Smooth muscle cell (in vitro differentiated cells): ENCODE measurements at regions not wholly inside any gene's neighbourhood (a gene's known extent, or its start where the extent isn't known, plus 50 kb on each side); places are given as distances from the start of the nearest gene placed in this dataset.

Source experiments
- DNase-seq: peaks from one replicate; lab custom pipeline; 2025; ENCODE audit not compliant: unreplicated experiment; lab: John Stamatoyannopoulos, UW
- H2AFZ ChIP-seq: fragments of 200-600 bp; sonication (generic); 2 replicates; pipeline ENCODE4 v1.6.0; 2016; ENCODE audit warnings: antibody characterized with exemption, low read depth, mild to moderate bottlenecking
- H3F3A ChIP-seq: fragments of 200-600 bp; sonication (generic); 2 replicates; pipeline ENCODE4 v1.6.0; 2017; ENCODE audit warnings: antibody characterized with exemption, low read depth
- H3K27ac ChIP-seq: fragments of 200-600 bp; sonication (generic); 2 replicates; pipeline ENCODE4 v1.5.1; 2016; ENCODE audit warnings: low read depth, mild to moderate bottlenecking
- H3K27me3 ChIP-seq: fragments of 200-600 bp; sonication (generic); 2 replicates; pipeline ENCODE4 v1.6.1; 2016; ENCODE audit warnings: low read depth, mild to moderate bottlenecking
- H3K36me3 ChIP-seq: fragments of 200-600 bp; sonication (generic); 2 replicates; pipeline ENCODE4 v1.5.1; 2016; ENCODE audit warnings: low read depth
- H3K4me1 ChIP-seq: fragments of 200-600 bp; sonication (generic); 2 replicates; pipeline ENCODE4 v1.5.1; 2016; ENCODE audit warnings: low read depth
- H3K4me2 ChIP-seq: fragments of 200-600 bp; sonication (generic); 2 replicates; pipeline ENCODE4 v1.6.0; 2016; ENCODE audit warnings: mild to moderate bottlenecking
- H3K4me3 ChIP-seq: fragments of 200-600 bp; sonication (generic); 2 replicates; pipeline ENCODE4 v1.5.1; 2016; ENCODE audit warnings: mild to moderate bottlenecking
- H3K79me2 ChIP-seq: fragments of 200-600 bp; sonication (generic); 2 replicates; pipeline ENCODE4 v1.6.0; 2016; ENCODE audit warnings: low read depth, mild to moderate bottlenecking
- H3K9ac ChIP-seq: fragments of 200-600 bp; sonication (generic); 2 replicates; pipeline ENCODE4 v1.6.0; 2016; ENCODE audit warnings: low read depth
- H3K9me3 ChIP-seq: fragments of 200-600 bp; sonication (generic); replicated peaks from 2 replicates; pipeline ENCODE4 v1.5.1; 2016; ENCODE audit warnings: low read depth
- H4K20me1 ChIP-seq: fragments of 200-600 bp; sonication (generic); 2 replicates; pipeline ENCODE4 v1.6.0; 2016; ENCODE audit warnings: low read depth
- WGBS: methylation state at CpG from one replicate; pipeline ENCODE4 v1.1.7; 2016; ENCODE audit warnings: low lambda C conversion rate; 5-methylcytosine and 5-hydroxymethylcytosine counted together
- TF ChIP-seq, protein P1 (sequence below): fragments of 200-600 bp; sonication (generic); IDR thresholded peaks from 2 replicates; pipeline ENCODE4 v1.5.1; 2017; ENCODE audit warnings: borderline replicate concordance, mild to moderate bottlenecking, antibody characterized with exemption; ENCODE audit not compliant: insufficient read depth, poor library complexity, severe bottlenecking

DNA sequence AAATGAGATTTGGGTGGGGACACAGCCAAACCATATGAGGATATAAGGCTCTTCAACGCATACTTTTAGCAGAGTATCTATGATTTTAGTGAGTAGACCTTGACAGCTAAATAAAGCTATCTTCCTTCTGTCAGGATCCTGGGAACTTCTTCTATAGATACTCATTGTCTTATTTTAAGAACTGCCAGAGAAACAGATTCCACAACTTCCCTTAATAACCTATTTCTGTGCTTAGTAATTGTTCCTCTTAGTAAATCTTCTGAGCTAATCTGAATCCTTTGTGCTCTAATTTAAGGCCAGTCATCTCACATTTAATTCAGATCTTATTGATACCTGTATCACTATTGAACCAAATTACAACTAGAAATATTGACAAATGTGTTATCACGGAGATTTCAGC lies 64.0 kb upstream of the CEP85L start:
- no peak overlapping the region for H3K4me3 ChIP-seq

DNA sequence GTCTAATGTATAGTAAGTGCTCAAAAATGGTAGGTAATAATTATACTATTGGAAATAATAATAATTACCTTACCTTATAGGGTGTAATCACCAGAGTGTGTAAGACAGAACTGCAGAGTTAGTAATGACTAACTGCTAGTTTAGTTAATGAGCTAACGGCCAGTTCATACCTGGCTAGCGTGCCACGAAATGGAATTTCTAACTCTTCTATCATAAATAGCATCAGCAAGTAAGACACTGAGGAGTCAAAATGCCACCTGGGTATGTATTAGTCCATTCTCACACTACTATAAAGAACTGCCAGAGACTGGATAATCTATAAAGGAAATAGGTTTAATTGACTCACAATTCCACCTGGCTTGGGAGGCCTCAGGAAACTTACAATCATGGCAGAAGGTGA lies 63.4 kb upstream of the CEP85L start:
- H3K27ac ChIP-seq = no peak overlapping the region
- H3K9me3 ChIP-seq = no peaks in the 10 kb centered on the region
- H3K36me3 ChIP-seq = no peaks in the 10 kb centered on the region
- H3K4me2 ChIP-seq = no peak overlapping the region
- no peaks in the 10 kb centered on the region for H4K20me1 ChIP-seq
- WGBS = 92% methylated on average over 3 of the region's 3 CpGs
- no peak overlapping the region for H3K4me3 ChIP-seq
- no peaks in the 10 kb centered on the region for H3F3A ChIP-seq
- H3K79me2 ChIP-seq = no peaks in the 10 kb centered on the region
- TF ChIP-seq, protein P1, sequence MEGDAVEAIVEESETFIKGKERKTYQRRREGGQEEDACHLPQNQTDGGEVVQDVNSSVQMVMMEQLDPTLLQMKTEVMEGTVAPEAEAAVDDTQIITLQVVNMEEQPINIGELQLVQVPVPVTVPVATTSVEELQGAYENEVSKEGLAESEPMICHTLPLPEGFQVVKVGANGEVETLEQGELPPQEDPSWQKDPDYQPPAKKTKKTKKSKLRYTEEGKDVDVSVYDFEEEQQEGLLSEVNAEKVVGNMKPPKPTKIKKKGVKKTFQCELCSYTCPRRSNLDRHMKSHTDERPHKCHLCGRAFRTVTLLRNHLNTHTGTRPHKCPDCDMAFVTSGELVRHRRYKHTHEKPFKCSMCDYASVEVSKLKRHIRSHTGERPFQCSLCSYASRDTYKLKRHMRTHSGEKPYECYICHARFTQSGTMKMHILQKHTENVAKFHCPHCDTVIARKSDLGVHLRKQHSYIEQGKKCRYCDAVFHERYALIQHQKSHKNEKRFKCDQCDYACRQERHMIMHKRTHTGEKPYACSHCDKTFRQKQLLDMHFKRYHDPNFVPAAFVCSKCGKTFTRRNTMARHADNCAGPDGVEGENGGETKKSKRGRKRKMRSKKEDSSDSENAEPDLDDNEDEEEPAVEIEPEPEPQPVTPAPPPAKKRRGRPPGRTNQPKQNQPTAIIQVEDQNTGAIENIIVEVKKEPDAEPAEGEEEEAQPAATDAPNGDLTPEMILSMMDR = no peak
- H3K27me3 ChIP-seq = no peaks in the 10 kb centered on the region
- H2AFZ ChIP-seq = no peak overlapping the region
- no peak overlapping the region for H3K9ac ChIP-seq
- DNase-seq = no peak
- H3K4me1 ChIP-seq = no peaks in the 10 kb centered on the region

More for the DNA sequence above, 64.0 kb upstream of the CEP85L start:
- Histone ChIP-seq H4K20me1 (no peaks in the 10 kb centered on the region), H3K27ac (no peak overlapping the region), H3K4me1 (no peaks in the 10 kb centered on the region), H3K27me3 (no peaks in the 10 kb centered on the region), H3K79me2 (no peaks in the 10 kb centered on the region), H2AFZ (no peak overlapping the region), H3K9me3 (no peaks in the 10 kb centered on the region), H3K4me2 (no peak overlapping the region), H3F3A (no peaks in the 10 kb centered on the region), H3K36me3 (no peaks in the 10 kb centered on the region), H3K9ac (no peak overlapping the region)
- 97% methylated on average over 2 of the region's 2 CpGs for whole genome bisulfite sequencing
- TF ChIP-seq, protein P1 = no peak
- DNase-seq = no peak

DNA sequence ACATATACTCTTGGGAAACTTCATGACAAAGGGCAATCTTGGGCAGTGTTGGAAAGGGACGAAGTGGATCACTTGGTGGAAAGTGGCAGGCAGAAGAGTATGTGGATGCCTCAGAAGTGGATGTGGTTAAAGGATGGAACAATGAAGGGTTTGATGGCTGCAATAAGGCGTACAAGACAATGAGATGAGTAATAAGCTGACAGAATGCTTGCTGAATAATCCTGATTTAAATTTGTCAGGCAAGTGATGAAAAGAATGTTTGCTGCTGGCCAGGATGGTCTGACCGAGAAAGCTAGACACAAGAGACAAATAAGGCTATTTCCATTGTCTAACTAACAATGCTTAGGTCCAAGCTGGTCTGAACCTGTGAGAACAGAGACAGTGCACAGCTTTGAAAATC lies 61.6 kb upstream of the CEP85L start:
- Histone ChIP-seq H3K36me3 (no peaks in the 10 kb centered on the region), H3K27ac (no peak overlapping the region), H3K27me3 (no peaks in the 10 kb centered on the region), H3K9ac (no peak overlapping the region), H3K4me2 (no peak overlapping the region), H3K4me1 (peaks cover 4% of the 10 kb centered on the region), H2AFZ (no peak overlapping the region), H4K20me1 (no peaks in the 10 kb centered on the region), H3K4me3 (no peak overlapping the region), H3K9me3 (no peaks in the 10 kb centered on the region), H3K79me2 (no peaks in the 10 kb centered on the region), H3F3A (no peaks in the 10 kb centered on the region)
- TF ChIP-seq, protein P1 = no peak
- DNase-seq = no peak
- WGBS = 69% methylated on average over 3 of the region's 3 CpGs

DNA sequence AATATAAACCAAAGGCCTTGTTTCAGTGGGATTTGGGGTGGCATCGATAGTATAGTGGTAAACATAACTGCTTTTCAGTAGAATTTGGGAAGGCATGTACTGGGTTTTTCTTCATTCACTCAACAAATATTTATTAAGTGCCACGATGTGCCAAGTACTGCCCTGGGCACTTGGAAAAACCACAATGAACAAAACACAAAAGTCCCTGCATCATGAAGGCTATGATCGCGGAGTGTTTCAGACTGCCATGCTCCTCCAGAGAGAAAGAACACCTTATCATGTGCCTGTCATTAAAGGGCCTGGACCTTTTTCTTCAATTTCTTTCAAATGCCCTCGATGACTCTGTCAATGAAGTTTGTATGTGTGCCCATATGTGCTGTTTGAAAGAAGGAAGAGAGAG lies 59.2 kb upstream of the CEP85L start:
- no peaks in the 10 kb centered on the region for H3K27me3 ChIP-seq
- TF ChIP-seq, protein P1 = no peak
- H3K79me2 ChIP-seq = no peaks in the 10 kb centered on the region
- peaks cover 17% of the 10 kb centered on the region for H3K4me1 ChIP-seq
- no peak overlapping the region for H3K9ac ChIP-seq
- no peaks in the 10 kb centered on the region for H4K20me1 ChIP-seq
- H2AFZ ChIP-seq = no peak overlapping the region
- H3K36me3 ChIP-seq = no peaks in the 10 kb centered on the region
- H3K9me3 ChIP-seq = no peaks in the 10 kb centered on the region
- no peaks in the 10 kb centered on the region for H3F3A ChIP-seq
- H3K4me3 ChIP-seq = no peak overlapping the region
- 93% methylated on average over 5 of the region's 5 CpGs for WGBS
- H3K4me2 ChIP-seq = no peak overlapping the region
- DNase-seq = no peak
- peak overlapping the region; percentile 89 for H3K27ac ChIP-seq
